ENCODE measurements at regions not wholly inside any gene's neighbourhood (a gene's known extent, or its start where the extent isn't known, plus 50 kb on each side); places are given as distances from the start of the nearest gene placed in this dataset.

- TF ChIP-seq CTCF (conservative IDR thresholded peaks at IDR 0.05 in 1 of 2, IDR thresholded peaks at IDR 0.05 in 1 of 2; ENCODE audit: extremely low read depth in 1 of 2, insufficient read depth in 1 of 2, low read depth in 1 of 2, low read length in 2 of 2) (no peak), EZH2 (IDR thresholded peaks at IDR 0.05; ENCODE audit: borderline replicate concordance, low read length) (no peak)
Observed at GRCh38 chrX:14232688-14233087, 203.0 kb upstream of the GEMIN8 start.

All from mammary epithelial cell (primary cell).